GM19395 (cell line): ENCODE measurements at regions not wholly inside any gene's neighbourhood (a gene's known extent, or its start where the extent isn't known, plus 50 kb on each side); places are given as distances from the start of the nearest gene placed in this dataset.

Experiments used
- ATAC-seq: cut with Tn5 transposase; IDR thresholded peaks from one replicate; pipeline ENCODE4 v1.9.1; 2021; ENCODE audit warnings: mild to moderate bottlenecking, moderate library complexity; ENCODE audit not compliant: unreplicated experiment

DNA sequence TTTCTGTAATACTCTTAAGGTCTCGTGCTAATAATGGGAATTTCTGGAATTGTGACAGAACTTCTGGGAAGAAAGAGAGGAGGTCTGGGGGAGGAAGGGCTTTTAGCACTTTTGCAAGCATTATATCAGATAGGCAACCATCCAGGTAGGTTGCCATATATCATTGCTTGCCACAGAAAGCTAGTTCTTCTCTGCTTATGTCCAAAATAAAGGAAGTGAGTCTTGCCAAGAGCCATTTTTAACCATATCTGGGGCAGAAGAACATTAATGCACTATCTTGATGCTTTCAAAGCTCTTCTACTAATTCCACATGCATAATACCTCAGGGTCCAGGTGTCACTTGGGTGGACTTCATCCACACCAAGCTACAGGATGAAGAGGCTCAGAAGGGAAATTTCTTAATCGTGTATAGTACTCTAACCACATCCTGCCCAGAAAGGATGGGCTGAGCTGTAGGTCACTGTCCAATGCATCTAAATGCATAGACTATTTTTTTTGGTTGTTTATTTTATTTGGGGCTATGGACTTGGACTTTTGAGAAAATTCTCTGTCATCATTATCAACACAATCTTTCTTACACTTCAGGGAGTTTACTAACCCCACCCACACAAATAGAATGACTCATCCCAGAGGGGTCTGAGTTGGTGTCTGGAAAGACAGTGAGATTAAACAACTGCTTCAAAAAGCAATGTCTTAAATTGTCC is 68.9 kb upstream of the ADO start:
- peak; percentile 64 for ATAC-seq

DNA sequence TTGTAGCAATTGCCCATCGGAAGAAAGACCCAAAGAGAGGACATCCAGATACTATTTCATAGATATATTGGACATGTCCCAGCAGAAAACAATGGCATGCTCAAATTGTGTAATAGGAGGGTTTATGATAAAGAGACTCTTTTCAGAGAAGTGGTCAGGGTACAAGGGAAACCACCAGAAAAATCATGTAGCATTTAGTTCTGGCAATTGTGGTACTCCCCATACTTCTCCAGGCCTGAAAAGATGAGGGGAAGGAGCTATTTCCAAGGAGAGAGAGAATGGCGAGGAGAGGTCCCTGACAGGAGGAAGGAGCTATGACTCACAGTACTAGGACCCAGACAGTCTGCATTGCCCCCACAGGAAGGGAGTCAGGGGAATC is 68.4 kb upstream of the ADO start:
- ATAC-seq, result no peak

DNA sequence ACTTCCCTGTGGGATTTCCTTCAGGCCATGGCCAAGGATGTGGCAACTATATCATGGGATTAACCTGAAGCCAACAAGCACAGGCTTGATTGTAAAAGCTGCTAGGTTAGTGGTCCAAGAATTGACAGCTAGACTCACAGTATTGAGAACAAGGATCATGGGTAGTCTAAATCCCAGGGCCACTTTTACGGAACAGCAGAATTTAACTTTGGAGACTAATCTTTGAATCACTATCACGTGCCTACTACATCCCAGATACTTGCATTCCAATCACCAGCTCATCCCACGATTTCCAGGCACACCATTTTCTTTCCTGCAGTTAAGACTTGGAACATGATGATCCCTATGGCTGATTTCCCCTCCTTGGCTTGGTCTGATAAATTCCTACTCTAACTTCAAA is 65.6 kb upstream of the ADO start:
- ATAC-seq, result no peak

DNA sequence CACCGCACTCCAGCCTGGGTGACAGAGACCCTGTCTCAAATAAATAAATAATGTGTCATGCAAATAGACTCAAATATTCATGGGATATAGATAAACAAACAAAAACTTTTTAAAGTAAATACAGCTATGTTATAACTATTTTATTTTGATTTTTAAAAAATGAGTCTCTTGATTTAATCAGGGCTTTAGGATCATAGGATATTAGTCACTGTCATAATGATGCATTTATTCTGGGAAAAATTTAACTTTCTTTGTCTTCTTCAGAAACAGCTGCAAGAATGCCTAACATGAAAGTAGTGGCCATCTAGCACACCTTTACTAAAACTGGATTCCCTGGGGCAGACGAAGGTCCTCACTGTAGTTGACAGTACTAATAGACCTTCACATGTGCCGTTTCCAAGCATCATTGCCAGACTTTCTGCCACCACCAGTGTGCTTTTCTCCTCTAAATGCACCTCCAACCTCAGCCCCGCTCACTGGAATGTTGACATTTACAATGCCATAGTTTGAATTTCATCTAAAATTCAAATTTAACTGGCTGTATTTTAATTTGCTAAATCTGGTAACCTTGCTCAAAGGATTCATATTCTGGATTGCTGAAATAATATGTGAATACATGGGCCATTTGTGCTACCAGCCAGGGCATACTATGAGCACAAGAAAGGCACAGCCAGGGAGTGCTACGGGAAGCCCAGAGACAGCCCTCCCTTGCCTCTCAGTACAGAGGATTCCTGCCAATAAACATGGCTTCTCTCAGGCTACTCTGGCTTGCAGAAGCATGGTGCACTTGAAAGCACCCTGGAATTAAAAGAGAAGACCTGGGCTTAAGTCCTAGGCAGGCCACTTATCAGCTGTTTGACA is 63.4 kb upstream of the ADO start:
- ATAC-seq, result no peak

DNA sequence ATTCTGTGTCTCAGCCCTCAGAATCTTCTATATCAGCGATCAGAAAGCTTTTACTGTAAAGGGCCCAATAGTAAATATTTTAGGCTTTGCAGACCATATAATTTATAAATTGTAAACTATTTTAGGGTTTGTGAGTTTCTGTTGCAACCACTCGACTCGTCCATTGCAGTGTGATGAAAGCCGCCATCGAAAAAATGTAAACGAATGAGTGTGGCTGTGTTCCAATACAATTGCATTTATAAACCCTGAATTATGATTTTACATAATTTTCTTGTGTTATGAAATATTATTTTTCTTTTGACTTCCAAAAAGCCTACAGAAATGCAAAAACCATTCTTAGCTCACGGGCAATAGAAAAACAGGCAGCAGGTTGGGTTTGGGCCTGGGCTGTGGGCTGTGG is 62.5 kb upstream of the ADO start:
- no peak for ATAC-seq

DNA sequence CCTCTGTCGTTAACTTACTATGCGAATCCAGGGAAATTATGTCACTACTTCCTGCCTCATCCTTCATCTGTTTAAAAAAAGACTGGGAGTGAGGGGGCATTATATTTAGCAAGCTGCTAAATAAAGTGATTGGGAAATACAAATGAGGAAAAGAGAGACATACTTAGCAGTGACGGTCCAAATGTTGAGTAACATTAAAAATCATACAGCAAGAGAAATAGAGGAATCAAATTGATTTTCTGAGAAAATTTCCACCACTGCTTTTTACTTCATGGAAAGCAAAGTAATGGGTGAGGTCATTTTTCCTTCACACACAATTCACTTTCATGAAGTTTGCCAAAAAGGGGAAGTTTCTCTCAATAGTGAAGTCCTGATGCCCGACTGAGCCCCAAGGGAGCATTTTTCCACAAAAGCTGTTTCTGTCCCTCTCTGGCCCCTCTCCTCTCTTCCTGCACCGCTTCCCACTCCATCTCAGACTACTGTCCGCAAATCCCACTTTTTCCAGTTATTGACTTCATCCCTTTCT is 61.9 kb upstream of the ADO start:
- no peak for ATAC-seq

DNA sequence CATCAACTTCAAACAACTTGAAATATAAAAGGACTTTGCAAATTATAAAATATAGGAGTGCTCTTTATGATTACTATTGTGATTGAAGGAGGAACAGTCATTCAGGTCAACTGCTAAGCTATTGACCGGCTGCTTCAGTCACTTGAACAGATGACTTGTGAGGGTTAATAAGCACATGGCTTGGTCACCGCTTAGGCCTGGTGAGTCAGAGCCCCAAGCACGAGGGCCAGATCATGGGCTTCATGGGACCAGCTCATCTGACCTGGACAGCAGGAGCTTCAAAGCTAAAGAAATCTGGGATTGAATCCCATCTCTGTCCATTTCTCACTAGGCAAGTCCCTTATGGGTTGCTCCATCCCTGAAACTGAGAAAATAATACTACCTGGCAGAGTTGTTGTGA is 60.4 kb upstream of the ADO start:
- no peak for ATAC-seq

DNA sequence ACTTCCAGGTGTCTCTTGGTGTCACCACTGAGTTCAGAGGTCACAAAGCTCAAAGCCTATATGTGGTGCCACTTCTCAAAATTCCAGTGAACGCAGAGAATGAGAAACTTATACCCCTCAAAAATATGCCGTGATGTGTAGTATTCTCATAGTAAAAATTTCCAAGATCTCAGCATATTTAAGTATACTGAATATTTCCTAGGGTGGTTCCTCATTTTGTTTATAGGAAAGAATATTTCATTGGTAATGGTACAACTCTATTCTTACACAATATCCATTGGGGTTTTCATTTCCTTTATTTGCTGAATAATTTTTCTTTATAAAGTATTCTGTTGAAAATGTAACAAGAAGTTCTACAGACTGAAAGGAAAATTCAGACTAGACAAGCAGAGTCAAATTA is 58.9 kb upstream of the ADO start:
- no peak for ATAC-seq

DNA sequence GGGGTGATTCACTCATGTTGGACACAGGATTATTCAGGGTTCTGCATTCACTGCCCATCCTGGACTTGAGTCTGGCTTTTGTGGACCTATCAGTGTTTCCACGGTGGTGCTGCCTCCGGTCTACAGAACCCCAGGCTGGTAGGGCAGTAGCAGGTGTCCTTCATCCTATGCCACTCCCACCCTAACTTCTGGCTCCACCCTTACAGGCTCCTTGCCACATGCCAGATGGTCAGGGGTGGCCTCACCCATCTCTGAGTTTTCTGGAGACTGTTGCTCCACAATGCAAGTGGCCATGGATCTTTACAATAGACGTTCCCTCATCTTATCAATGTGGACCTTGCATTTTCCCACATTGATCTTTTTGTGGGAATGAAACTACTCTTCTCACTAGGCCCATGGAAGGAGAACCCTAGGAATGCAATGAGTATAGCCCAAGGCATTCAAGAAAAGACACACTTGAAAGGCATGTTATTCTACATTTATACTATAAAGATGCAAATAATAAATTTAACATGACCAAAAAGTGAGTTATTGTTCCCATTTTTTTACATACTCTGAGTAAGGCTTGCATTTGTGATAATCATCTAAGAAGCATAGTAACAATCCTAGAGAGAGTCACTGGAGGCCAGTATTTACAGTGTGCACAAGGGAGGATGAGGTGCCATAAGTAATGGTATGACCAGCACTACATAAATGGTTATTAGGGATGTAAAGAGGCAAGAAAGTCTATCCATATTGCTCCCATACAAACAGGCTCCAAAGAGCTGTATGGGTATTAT is 57.4 kb upstream of the ADO start:
- no peak for ATAC-seq

DNA sequence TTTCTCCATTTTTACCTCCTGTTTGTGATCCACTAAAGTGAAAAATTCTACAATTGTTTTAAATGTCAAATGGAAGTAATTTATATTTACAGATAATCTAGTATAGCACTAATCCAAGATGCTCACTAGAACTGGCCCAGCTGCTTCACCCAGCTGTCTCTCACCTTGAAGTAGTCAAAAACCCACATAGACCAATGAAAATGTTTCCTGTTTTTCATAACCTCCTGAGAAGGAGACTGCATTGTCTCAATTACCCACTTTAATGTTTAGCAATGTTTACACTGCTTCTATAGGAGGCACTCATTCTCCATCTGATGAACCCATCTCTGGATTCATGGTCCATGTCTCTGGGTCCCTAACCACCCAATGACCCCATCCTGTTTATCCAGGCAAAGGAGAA is 56.1 kb upstream of the ADO start:
- no peak for ATAC-seq

DNA sequence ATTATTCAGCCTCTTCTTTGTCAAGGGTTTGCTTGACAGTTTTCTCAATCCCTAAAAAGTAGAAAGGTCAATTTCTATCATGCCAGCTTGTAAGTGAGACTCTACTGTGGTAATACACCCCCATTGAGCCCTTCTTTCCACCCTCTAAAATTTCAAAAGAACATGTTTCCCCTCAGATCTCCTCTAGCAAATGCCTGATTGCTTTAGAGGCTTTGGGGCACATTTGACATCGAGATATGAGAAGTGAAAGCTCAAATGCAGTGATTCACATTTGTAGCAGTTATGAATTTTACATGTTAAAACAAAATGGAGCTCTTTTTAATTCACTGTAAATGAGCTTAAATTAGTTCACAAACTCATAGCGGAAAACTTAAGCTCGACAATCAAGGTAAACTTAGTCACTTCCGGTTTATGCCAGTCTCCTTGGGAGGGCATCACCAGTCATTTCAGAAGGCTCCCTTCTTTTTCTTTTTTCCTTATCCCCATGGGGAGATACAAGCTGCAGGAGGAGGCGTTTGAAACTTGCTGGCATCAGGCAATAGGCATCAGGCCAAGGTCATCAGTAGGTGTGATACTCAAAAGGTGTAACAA is 55.3 kb upstream of the ADO start:
- no peak for ATAC-seq
